Kidney (tissue), 13 donors: ENCODE measurements at regions not wholly inside any gene's neighbourhood (a gene's known extent, or its start where the extent isn't known, plus 50 kb on each side); places are given as distances from the start of the nearest gene placed in this dataset.

Experiments used
- DNase-seq, 5 donors: peaks; one replicate each; pipeline ENCODE4 v3.0.0-alpha.2; 2013 to 2020
- FAIRE-seq: peaks from 2 replicates; lab custom pipeline; 2012; peaks lifted over from hg19 to GRCh38; lab: Jason Lieb, UNC
- H3K27ac ChIP-seq, 2 donors: one replicate each; pipeline ENCODE4 v1.7.0; 2013; ENCODE audit warnings: low read depth in 2 of 2, low read length in 2 of 2, inconsistent platforms in 1 of 2
- H3K27me3 ChIP-seq: one replicate; pipeline ENCODE4 v1.7.1; 2013; ENCODE audit warnings: low read length, inconsistent platforms; ENCODE audit not compliant: control insufficient read depth, insufficient read depth
- H3K36me3 ChIP-seq, 3 donors: one replicate each; pipeline versions ENCODE4 v1.7.0 to v1.7.1; 2013; ENCODE audit warnings: low read length in 3 of 3, control low read depth in 1 of 3, inconsistent platforms in 1 of 3; ENCODE audit not compliant: insufficient read depth in 3 of 3, control insufficient read depth in 2 of 3
- H3K4me1 ChIP-seq, 3 donors: one replicate each; pipeline versions ENCODE4 v1.7.0 to v1.7.1; 2013; ENCODE audit warnings: low read length in 3 of 3, inconsistent platforms in 1 of 3, low read depth in 1 of 3; ENCODE audit not compliant: control insufficient read depth in 2 of 3, insufficient read depth in 2 of 3
- H3K4me3 ChIP-seq, 3 donors: one replicate each; pipeline versions ENCODE4 v1.7.0 to v1.8.1; 2013; ENCODE audit warnings: low read length in 3 of 3, control low read depth in 1 of 3, inconsistent platforms in 1 of 3
- H3K9ac ChIP-seq, 3 donors: one replicate each; pipeline versions ENCODE4 v1.7.0 to v1.7.1; 2013; ENCODE audit warnings: low read length in 3 of 3, control low read depth in 1 of 3, inconsistent platforms in 1 of 3
- H3K9me3 ChIP-seq, 3 donors: one replicate each; pipeline versions ENCODE4 v1.7.0 to v1.7.1; 2013; ENCODE audit warnings: low read length in 3 of 3, control low read depth in 1 of 3, inconsistent platforms in 1 of 3; ENCODE audit not compliant: control insufficient read depth in 2 of 3, insufficient read depth in 1 of 3
- intact Hi-C: fragments of 100-400 bp; cut with DNase I; formaldehyde crosslinking; loops from one replicate; pipeline ENCODE4 v1.11.1; 2022
- TF ChIP-seq, protein P1 (sequence below): IDR thresholded peaks from 3 replicates; pipeline ENCODE4 v1.5.1; 2012; ENCODE audit warnings: mild to moderate bottlenecking, moderate library complexity, borderline replicate concordance; ENCODE audit not compliant: insufficient read depth; ENCODE audit errors: extremely low read depth
- donor health status: control.
- donor health status: control.
- donor health status: control.
- donor health status: control.
- donor health status: control.
- donor health status: DM: yes; HTN: yes; CAD: no.
- donor health status: Normal renal cell carcinoma (clear cell type).

DNA sequence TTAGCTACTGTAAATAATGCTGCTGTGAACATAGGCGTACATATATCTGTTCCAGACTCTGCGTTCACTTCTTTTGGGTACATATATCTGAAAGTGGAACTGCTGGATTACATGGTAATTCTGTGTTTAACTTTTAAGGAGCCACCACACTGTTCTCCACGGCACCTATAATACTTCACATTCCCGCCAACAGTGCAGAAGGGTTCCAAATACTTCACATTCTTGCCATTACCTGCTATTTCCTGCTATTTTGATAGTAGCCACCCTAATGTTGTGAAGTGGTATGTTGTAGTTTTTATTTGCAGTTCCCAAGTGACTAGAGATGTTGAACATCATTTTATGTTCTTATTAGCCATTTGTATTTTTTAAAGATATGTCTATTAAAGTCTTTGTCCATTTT is 377.4 kb upstream of the SLC10A2 start:
- Histone ChIP-seq H3K36me3 (no peaks in the 10 kb centered on the region), H3K27me3 (no peaks in the 10 kb centered on the region), H3K4me3 (no peak overlapping the region), H3K27ac (no peak overlapping the region), H3K9me3 (no peaks in the 10 kb centered on the region), H3K9ac (no peak overlapping the region), H3K4me1 (no peaks in the 10 kb centered on the region)
- no peak for DNase-seq
- FAIRE-seq = no peak
- TF ChIP-seq, protein P1, sequence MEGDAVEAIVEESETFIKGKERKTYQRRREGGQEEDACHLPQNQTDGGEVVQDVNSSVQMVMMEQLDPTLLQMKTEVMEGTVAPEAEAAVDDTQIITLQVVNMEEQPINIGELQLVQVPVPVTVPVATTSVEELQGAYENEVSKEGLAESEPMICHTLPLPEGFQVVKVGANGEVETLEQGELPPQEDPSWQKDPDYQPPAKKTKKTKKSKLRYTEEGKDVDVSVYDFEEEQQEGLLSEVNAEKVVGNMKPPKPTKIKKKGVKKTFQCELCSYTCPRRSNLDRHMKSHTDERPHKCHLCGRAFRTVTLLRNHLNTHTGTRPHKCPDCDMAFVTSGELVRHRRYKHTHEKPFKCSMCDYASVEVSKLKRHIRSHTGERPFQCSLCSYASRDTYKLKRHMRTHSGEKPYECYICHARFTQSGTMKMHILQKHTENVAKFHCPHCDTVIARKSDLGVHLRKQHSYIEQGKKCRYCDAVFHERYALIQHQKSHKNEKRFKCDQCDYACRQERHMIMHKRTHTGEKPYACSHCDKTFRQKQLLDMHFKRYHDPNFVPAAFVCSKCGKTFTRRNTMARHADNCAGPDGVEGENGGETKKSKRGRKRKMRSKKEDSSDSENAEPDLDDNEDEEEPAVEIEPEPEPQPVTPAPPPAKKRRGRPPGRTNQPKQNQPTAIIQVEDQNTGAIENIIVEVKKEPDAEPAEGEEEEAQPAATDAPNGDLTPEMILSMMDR = no peak
- intact Hi-C loops = no loop called here

- Histone ChIP-seq H3K4me1 (no peaks in the 10 kb centered on the region), H3K4me3 (no peak overlapping the region), H3K9me3 (no peaks in the 10 kb centered on the region), H3K27me3 (no peaks in the 10 kb centered on the region), H3K9ac (no peak overlapping the region), H3K27ac (no peak overlapping the region), H3K36me3 (no peaks in the 10 kb centered on the region)
- TF ChIP-seq, protein P1 = no peak
- FAIRE-seq (no peak), DNase-seq (no peak)
- intact Hi-C loops = no loop called here
Observed at GRCh38 chr13:103437651-103438050, 371.4 kb upstream of the SLC10A2 start.

DNA sequence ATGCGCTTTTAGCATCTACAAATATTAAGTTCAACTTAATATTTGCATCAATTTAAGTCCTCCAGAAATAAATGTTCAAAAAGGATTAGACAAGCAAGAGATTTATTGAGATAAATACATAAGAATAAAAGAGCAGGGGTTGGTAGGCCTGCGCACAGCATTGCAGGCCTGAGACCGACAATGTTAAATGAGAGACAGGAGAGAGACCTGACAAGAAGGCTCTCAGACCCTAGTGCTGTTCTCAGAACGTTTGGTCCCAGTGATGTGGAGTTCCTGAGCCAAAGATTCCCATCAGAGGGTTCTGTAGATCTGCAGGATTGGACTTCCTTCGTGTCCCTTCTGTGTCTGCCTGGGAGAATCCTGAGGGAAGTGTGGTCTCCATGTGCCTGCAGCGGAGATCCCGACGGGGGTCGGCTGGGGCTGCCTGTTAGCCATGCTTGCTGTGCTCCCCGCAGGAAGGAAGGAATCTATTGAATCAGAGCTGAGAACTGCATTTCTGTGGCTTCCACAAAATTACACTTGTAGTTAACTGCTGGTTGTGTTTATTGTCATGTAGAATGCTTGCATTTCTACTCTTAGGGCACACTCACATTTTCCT is 369.9 kb upstream of the SLC10A2 start:
- no peak overlapping the region for H3K9ac ChIP-seq

More for the DNA sequence above, 369.9 kb upstream of the SLC10A2 start:
- H3K4me1 ChIP-seq = no peaks in the 10 kb centered on the region
- H3K36me3 ChIP-seq = no peaks in the 10 kb centered on the region
- TF ChIP-seq, protein P1 = no peak
- DNase-seq (no peak), FAIRE-seq (no peak)
- no peak overlapping the region for H3K27ac ChIP-seq
- no peaks in the 10 kb centered on the region for H3K27me3 ChIP-seq
- intact Hi-C loops = no loop called here
- H3K9me3 ChIP-seq = no peaks in the 10 kb centered on the region
- H3K4me3 ChIP-seq = no peak overlapping the region
